ENCODE measurements at regions not wholly inside any gene's neighbourhood (a gene's known extent, or its start where the extent isn't known, plus 50 kb on each side); places are given as distances from the start of the nearest gene placed in this dataset.
A peak's percentile ranks its signal among the peaks of the same experiment; 100 is the strongest.

GRCh38 chr2:30368258-30368657 lies 78.8 kb upstream of the LCLAT1 start:
- FAIRE-seq (no peak), DNase-seq (ENCODE audit: low spot score) (peak; percentile 68)

DNA sequence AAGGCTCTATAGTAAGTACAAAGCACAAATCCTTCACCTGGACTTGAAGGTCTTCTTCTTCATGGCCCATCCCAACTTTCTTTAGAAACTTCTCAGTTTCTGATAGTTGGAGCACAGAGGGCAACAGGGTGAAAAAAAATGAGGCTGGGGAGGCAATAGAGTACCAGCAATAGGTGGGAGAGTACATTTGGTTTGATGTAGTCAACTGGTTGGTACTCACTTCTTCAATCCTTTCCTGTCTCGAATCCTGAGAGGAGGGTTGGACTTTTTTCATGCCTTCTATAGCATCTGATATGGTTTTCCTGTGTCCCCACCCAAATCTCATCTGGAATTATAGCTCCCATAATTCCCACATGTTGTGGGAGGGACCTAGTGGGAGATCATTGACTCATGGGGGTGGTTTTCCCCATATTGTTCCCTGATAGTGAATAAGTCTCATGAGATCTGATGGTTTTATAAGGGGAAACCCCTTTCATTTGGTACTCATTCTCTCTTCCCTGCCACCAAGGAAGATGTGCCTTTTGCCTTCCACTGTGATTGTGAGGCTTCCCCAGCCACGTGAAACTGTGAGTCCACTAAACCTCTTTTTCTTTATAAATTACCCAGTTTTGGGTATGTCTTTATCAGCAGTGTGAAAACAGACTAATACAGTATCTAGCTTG lies 75.9 kb upstream of the LCLAT1 start:
- FAIRE-seq = no peak
- no peak for DNase-seq (ENCODE audit: low spot score)

DNA sequence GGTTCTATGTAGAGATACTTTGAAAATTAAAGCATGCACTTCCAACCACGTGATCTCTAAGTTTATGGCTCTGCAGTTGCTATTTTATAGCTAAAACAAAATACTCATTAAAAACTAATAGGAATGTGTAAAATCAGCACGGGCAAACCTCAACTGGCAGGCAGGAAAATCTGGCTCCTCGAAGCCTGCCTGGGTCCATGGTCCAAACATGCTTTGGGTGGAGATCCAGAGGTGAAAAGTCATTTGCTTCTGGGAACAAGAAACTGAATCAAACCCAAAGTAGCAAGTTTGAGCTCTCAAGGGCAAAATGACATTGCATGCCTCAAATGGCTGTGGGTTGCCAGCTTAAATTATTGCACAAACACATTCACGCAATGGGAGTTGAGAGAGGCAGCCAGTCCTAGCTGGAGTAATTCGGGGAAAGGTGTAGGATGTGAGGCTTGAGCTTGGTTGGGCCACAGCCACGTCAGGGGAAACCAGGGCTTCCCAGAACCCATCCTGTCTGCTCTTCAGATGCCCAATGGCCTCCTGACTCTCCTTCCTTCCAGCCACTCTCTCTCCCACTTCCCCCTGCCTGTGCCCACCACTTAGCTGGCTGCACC lies 75.2 kb upstream of the LCLAT1 start:
- FAIRE-seq = no peak
- no peak for DNase-seq (ENCODE audit: low spot score)

GRCh38 chr2:30372826-30373225 lies 74.2 kb upstream of the LCLAT1 start:
- FAIRE-seq (no peak), DNase-seq (ENCODE audit: low spot score) (no peak)

GRCh38 chr2:30373881-30374302 lies 73.2 kb upstream of the LCLAT1 start:
- no peak for DNase-seq (ENCODE audit: low spot score)
- no peak for FAIRE-seq

DNA sequence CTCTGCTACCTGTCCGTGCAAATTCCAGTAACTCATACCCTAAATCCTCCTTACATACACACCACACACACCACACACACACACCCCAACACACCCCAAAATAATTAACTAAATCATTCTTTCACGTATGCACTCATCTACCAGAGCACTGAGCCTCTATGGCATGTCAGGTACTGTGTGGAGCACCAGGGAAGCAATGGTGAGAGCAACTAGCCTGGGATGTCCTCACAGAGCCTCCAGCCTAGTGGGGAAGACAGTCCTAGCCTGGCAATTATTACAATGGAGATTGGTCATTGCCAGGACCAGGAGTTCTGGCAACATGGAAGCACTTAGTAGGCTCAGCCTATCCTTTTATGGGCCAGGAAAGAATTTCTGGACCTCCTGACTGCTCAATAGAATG lies 72.7 kb upstream of the LCLAT1 start:
- FAIRE-seq (no peak), DNase-seq (ENCODE audit: low spot score) (no peak)

DNA sequence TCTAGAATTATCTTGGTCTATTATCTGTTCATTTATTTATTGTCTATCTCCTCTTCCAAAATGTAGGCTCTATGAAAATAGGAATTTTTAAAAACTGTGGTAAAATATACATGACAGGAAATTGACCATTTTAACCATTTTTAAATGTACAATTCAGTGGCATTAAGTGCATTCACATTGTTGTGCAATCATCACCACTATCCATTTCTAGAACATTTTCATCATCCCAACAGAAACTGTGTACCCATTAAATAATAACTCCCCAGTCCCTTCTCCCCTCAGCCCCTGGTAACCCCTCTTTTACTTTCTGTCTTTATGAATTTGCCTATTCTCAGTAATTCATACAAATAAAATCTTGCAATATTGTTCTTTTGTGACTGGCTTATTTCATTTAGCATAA lies 71.1 kb upstream of the LCLAT1 start:
- no peak for DNase-seq (ENCODE audit: low spot score)
- FAIRE-seq = no peak

GRCh38 chr2:30379481-30379880 lies 67.6 kb upstream of the LCLAT1 start:
- FAIRE-seq (no peak), DNase-seq (ENCODE audit: low spot score) (no peak)

- FAIRE-seq (no peak), DNase-seq (ENCODE audit: low spot score) (no peak)
Measured at GRCh38 chr2:30380824-30381223, 66.2 kb upstream of the LCLAT1 start.

DNA sequence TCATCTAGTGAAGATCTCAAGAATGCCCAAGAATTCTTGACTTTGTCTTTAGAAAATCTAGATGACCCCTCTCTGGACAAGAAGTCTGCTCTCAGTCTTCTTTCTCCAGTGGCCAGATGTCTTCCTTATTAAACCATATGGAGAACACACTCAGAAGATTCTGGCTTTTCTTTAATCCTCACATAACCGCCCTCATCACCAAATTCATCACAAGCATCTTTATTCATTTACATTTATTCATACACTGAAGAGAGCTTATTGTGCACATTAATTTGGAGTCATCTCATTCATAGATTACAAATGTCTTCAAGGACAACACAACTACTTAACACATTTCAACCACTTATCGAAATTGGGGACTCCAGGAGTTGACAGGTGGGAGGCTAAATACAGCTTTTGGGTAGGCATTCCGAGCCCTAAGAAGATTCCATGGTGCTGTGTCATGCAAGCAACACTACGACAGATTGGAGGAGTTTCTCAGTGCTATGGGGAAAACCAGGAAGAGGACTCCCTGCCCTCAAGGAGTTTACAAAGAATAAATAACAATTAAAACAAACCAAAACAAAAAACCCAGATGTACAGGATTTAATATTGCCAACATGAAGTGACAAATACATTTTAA lies 64.8 kb upstream of the LCLAT1 start:
- no peak for FAIRE-seq
- no peak for DNase-seq (ENCODE audit: low spot score)

DNA sequence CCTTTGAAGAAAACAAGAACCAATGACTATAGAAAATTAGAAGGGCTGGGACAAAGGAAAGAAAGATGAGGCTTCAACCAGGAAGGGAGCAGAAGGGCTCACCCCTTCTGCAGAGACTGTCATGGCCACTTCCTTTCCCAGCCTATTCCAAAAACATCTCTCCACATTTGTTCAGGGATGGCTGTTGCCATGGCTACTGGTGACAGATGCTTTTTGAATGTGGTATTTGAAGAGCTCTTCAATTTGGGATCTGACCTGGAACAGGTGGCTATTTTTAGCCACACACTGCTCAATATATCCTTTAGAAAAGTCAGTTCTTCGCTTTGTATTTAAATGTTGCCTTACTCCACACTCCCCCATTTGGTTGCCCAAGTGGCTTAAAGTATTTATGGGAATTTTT lies 64.1 kb upstream of the LCLAT1 start:
- no peak for FAIRE-seq
- no peak for DNase-seq (ENCODE audit: low spot score)

DNA sequence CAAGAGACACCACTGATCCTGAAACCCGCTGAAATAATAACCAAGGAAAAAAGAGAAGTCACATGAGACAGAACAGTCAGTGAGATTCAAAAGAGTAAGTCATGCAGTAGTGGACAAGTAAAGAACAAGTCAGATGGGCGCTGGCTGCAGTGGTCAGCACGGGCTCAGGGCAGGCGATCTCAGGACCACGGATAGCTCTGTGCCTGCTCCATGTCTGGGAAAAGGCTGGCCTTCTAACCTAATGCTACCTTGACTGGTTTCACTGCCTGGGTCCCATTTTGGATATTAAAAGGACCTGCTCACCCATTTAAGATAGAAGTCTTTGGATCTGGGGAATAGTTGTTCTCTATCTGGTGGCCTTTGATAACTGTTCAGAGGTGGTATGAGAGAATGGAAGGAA lies 61.7 kb upstream of the LCLAT1 start:
- FAIRE-seq (no peak), DNase-seq (ENCODE audit: low spot score) (no peak)

DNA sequence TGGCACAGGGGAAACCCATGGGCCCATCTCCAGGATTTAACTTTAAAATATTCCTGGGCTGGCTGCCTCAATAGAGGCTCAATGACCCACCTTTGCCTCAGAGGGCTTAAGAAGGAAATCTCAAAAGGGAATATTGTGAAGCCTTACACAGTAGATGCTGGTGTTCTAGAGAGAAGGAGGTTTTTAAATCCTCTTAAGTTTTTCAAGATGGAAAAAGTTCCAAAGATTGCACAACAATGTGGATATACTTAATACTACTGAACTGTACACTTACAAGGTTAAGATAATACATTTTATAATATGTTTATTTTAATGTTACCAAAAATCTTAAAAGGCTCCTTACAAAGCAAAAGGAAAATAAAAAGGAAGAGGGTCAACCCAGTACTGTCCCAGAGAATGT lies 54.9 kb upstream of the LCLAT1 start:
- no peak for DNase-seq (ENCODE audit: low spot score)

GRCh38 chr2:30393510-30393909 lies 53.5 kb upstream of the LCLAT1 start:
- FAIRE-seq (no peak), DNase-seq (ENCODE audit: low spot score) (no peak)

More for the DNA sequence above, 54.9 kb upstream of the LCLAT1 start:
- no peak for FAIRE-seq

DNA sequence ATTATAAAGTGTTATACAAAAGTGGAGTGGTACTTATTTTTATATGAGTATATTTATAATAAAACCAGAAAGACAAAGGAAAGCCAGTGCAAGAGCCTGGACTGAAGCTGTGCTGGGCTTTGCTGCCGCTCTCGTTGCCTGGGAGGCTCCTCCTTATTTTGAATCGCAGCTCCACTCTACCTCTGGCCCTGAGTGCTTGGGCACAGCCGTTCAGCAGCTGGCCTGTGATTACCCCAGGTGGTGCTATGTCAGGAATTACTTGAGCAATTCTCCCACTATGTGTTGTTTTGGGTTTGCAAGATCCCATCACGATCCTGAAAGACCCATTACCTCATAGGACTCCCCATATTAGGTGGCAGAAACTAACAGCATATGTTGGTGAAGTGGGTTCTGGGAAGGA lies 53.0 kb upstream of the LCLAT1 start:
- FAIRE-seq (no peak), DNase-seq (ENCODE audit: low spot score) (no peak)

GRCh38 chr2:30396436-30397232 lies 50.4 kb upstream of the LCLAT1 start:
- DNase-seq (ENCODE audit: low spot score) (no peak), FAIRE-seq (no peak)
